Tibial artery (tissue), 4 donors: ENCODE measurements at regions not wholly inside any gene's neighbourhood (a gene's known extent, or its start where the extent isn't known, plus 50 kb on each side); places are given as distances from the start of the nearest gene placed in this dataset.
"Not testable (repeated sequence)": the region's sequence is repeated elsewhere in the genome, so short reads cannot be mapped to it uniquely, and the experiment has no call there.

ENCODE experiments used
- DNase-seq, 2 donors: peaks; one replicate each; pipeline ENCODE4 v3.0.0-alpha.2; 2019
- H3K27ac ChIP-seq, 2 donors: fragments of 200-600 bp; sonication (generic) in 1 of 2; 1 replicate in 1 of 2; 2 replicates in 1 of 2; pipeline ENCODE4 v1.5.1; 2018 to 2019; ENCODE audit warnings: mild to moderate bottlenecking in 1 of 2
- H3K27me3 ChIP-seq, 2 donors: fragments of 200-600 bp; sonication (generic) in 1 of 2; one replicate each; pipeline versions ENCODE4 v1.5.1 to v1.6.0; 2016 to 2019
- H3K36me3 ChIP-seq, 3 donors: fragments of 200-600 bp; sonication (generic) in 2 of 3; one replicate each; pipeline ENCODE4 v1.5.1; 2016 to 2019; ENCODE audit warnings: mild to moderate bottlenecking in 2 of 3
- H3K4me1 ChIP-seq, 4 donors: fragments of 200-600 bp; sonication (generic) in 2 of 4; 1 replicate in 3 of 4; 2 replicates in 1 of 4; pipeline ENCODE4 v1.5.1; 2016 to 2019
- H3K4me3 ChIP-seq, 2 donors: fragments of 200-600 bp; sonication (generic) in 1 of 2; 1 replicate in 1 of 2; 2 replicates in 1 of 2; pipeline ENCODE4 v1.5.1; 2018 to 2019; ENCODE audit warnings: mild to moderate bottlenecking in 2 of 2
- H3K9me3 ChIP-seq, 3 donors: fragments of 200-600 bp; sonication (generic) in 1 of 3; one replicate each; pipeline ENCODE4 v1.5.1; 2016 to 2019
- intact Hi-C: fragments of 100-400 bp; cut with DNase I; formaldehyde crosslinking; loops from one replicate; pipeline ENCODE4 v1.15.0; 2023; ENCODE audit warnings: low total_unique reads
- TF ChIP-seq, protein P1 (sequence below), 2 experiments: fragments of 200-600 bp in 1 of 2; fragments of 450-650 bp in 1 of 2; IDR thresholded peaks; one replicate each; pipeline ENCODE4 v1.5.1; 2017 to 2019; ENCODE audit warnings: antibody characterized with exemption in 2 of 2, mild to moderate bottlenecking in 1 of 2, moderate library complexity in 1 of 2

GRCh38 chr12:126036348-126036747 lies 971.1 kb downstream of the AACS start:
- Histone ChIP-seq H3K4me3 (no peak overlapping the region), H3K27me3 (no peaks in the 10 kb centered on the region), H3K36me3 (no peaks in the 10 kb centered on the region), H3K4me1 (no peaks in the 10 kb centered on the region), H3K9me3 (no peaks in the 10 kb centered on the region), H3K27ac (no peak overlapping the region)
- TF ChIP-seq, protein P1, sequence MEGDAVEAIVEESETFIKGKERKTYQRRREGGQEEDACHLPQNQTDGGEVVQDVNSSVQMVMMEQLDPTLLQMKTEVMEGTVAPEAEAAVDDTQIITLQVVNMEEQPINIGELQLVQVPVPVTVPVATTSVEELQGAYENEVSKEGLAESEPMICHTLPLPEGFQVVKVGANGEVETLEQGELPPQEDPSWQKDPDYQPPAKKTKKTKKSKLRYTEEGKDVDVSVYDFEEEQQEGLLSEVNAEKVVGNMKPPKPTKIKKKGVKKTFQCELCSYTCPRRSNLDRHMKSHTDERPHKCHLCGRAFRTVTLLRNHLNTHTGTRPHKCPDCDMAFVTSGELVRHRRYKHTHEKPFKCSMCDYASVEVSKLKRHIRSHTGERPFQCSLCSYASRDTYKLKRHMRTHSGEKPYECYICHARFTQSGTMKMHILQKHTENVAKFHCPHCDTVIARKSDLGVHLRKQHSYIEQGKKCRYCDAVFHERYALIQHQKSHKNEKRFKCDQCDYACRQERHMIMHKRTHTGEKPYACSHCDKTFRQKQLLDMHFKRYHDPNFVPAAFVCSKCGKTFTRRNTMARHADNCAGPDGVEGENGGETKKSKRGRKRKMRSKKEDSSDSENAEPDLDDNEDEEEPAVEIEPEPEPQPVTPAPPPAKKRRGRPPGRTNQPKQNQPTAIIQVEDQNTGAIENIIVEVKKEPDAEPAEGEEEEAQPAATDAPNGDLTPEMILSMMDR (IDR thresholded peaks at IDR 0.05), result no peak
- intact Hi-C loops, result no loop called here
- no peak for DNase-seq

DNA sequence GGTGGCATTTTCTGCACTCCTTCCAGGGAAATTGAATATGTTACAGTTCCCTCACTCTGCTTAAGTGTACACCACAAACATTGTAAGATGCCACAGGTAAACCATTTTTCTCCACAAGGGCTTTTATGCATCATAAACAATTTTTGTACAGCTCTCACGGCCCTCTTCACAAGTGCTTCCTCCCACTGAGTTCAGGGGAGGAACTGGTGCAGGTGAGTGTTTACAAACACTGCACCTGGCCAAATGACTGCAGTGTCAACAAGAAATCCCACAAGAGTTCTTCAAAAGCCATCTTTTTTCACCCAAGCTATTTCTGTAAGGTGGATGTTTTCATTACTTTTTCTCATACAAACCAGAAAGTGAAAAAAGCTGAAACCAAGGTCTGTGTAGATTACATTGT lies 973.2 kb downstream of the AACS start:
- H3K4me3 ChIP-seq, result no peak overlapping the region
- no peak overlapping the region for H3K27ac ChIP-seq
- intact Hi-C loops, result no loop called here
- no peak for DNase-seq
- no peaks in the 10 kb centered on the region for H3K9me3 ChIP-seq
- no peaks in the 10 kb centered on the region for H3K4me1 ChIP-seq
- TF ChIP-seq, protein P1 (IDR thresholded peaks at IDR 0.05), result no peak
- no peaks in the 10 kb centered on the region for H3K27me3 ChIP-seq
- H3K36me3 ChIP-seq, result no peaks in the 10 kb centered on the region

GRCh38 chr12:126040307-126040706 lies 975.1 kb downstream of the AACS start:
- H3K27me3 ChIP-seq, result no peaks in the 10 kb centered on the region
- no peaks in the 10 kb centered on the region for H3K9me3 ChIP-seq
- no peaks in the 10 kb centered on the region for H3K36me3 ChIP-seq
- H3K4me1 ChIP-seq, result no peaks in the 10 kb centered on the region
- no peak overlapping the region for H3K4me3 ChIP-seq
- DNase-seq, result no peak
- TF ChIP-seq, protein P1 (IDR thresholded peaks at IDR 0.05), result no peak
- no peak overlapping the region for H3K27ac ChIP-seq
- intact Hi-C loops, result no loop called here

DNA sequence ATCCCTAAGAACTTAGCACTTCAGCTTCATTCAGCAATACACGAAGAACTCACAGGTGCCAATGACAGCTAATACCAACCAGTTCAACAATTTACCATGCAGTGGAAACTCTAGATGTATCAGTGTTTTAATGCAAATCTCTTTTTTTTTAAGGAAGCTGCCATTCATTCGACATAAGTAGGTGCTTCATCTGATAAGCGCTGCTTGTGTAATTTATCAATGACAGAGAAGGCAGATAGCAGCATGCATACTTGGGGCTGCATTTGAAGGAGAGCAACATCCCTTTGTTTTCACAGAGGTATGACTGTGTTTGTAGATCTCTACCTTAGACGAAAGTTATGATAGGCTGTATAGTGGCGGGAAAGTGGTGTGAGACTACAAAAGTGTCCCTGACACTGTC lies 977.1 kb downstream of the AACS start:
- H3K36me3 ChIP-seq, result no peaks in the 10 kb centered on the region
- H3K4me1 ChIP-seq, result no peaks in the 10 kb centered on the region
- no peak for DNase-seq
- H3K9me3 ChIP-seq, result no peaks in the 10 kb centered on the region
- TF ChIP-seq, protein P1 (IDR thresholded peaks at IDR 0.05), result no peak
- H3K27me3 ChIP-seq, result no peaks in the 10 kb centered on the region
- no peak overlapping the region for H3K4me3 ChIP-seq
- H3K27ac ChIP-seq, result no peak overlapping the region
- intact Hi-C loops, result no loop called here

DNA sequence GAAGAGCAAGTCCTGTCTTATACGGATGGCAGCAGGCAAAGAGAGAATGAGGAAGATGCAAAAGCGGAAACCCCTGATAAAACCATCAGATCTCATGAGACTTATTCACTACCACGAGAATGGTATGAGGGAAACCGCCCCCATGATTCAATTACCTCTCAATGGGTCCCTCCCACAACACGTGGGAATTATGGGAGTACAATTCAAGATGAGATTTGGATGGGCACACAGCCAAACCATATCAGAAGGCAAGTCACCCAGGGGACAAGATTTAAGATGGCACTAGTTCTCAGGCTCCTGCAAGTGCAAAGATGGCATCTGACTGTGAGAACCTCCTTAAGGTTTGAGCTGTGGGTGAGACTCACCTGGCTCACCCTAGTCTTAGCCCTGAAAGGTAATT lies 984.3 kb downstream of the AACS start:
- H3K4me3 ChIP-seq, H3K4me1 ChIP-seq, intact Hi-C loops, H3K9me3 ChIP-seq, H3K27ac ChIP-seq, H3K27me3 ChIP-seq, DNase-seq, H3K36me3 ChIP-seq: not testable (repeated sequence)

DNA sequence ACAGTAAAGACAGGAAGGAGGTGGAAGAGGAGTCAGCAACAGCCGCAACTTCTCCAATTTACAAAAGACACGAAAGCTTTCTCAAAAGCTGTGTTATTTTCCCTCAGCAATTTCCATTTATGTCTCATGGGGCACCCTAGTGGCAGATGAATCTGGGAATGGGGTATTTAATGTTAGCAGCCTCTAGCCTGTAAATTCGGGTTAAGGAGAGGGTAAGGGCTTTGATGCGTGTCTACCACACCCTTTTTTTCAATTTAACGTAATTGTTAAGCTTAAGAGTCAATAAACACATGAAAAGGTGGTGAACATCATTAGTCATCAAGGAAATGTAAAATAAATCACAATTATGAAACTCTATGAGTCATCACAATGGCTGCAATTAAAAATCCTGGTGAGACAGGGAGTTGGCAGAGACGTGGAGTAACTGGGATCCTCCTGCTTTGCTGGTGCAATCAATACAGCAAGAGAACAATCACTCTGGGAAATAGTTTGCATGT lies 986.4 kb downstream of the AACS start:
- H3K4me3 ChIP-seq, result no peak overlapping the region
- intact Hi-C loops, result no loop called here
- no peaks in the 10 kb centered on the region for H3K9me3 ChIP-seq
- H3K27ac ChIP-seq, result no peak overlapping the region
- no peaks in the 10 kb centered on the region for H3K36me3 ChIP-seq
- TF ChIP-seq, protein P1 (IDR thresholded peaks at IDR 0.05), result no peak
- no peaks in the 10 kb centered on the region for H3K27me3 ChIP-seq
- no peak for DNase-seq
- no peaks in the 10 kb centered on the region for H3K4me1 ChIP-seq
